ENCODE measurements at regions not wholly inside any gene's neighbourhood (a gene's known extent, or its start where the extent isn't known, plus 50 kb on each side); places are given as distances from the start of the nearest gene placed in this dataset.

DNA sequence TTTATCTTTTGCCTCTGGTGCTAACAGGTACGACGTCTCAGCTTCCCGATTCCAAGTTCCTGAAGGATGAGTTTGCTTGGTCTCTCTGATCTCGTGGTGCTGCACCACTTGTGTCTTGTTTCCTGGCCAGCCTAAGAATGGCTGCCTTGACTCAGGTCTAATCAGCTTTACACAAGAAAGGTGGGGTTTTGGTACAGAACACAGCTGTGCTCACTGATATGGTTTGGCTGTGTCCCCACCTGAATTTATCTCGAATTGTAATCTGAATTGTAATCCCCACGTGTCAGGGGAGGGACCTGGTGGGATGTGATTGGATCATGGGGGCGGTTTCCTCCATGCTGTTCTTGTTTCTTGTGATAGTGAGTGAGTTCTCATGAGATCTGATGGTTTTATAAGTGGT lies 305.3 kb upstream of the NOCT start:
- TF ChIP-seq, protein P1, sequence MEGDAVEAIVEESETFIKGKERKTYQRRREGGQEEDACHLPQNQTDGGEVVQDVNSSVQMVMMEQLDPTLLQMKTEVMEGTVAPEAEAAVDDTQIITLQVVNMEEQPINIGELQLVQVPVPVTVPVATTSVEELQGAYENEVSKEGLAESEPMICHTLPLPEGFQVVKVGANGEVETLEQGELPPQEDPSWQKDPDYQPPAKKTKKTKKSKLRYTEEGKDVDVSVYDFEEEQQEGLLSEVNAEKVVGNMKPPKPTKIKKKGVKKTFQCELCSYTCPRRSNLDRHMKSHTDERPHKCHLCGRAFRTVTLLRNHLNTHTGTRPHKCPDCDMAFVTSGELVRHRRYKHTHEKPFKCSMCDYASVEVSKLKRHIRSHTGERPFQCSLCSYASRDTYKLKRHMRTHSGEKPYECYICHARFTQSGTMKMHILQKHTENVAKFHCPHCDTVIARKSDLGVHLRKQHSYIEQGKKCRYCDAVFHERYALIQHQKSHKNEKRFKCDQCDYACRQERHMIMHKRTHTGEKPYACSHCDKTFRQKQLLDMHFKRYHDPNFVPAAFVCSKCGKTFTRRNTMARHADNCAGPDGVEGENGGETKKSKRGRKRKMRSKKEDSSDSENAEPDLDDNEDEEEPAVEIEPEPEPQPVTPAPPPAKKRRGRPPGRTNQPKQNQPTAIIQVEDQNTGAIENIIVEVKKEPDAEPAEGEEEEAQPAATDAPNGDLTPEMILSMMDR (conservative IDR thresholded peaks at IDR 0.05; ENCODE audit: low read length), result no peak
- TF ChIP-seq EZH2phosphoT487 (IDR thresholded peaks at IDR 0.05; ENCODE audit: borderline replicate concordance), result no peak
